ENCODE measurements at regions not wholly inside any gene's neighbourhood (a gene's known extent, or its start where the extent isn't known, plus 50 kb on each side); places are given as distances from the start of the nearest gene placed in this dataset.

GRCh38 chr13:61485128-61485765 is 69.6 kb upstream of the PCDH20 start:
- H3K27ac Mint-ChIP-seq (ENCODE audit: unreplicated experiment) = no peak overlapping the region
- no peak for TF ChIP-seq CTCF (IDR thresholded peaks at IDR 0.05; ENCODE audit: insufficient read depth, low read depth, low read length)
- TF ChIP-seq EZH2 (IDR thresholded peaks at IDR 0.05; ENCODE audit: insufficient read depth, low read length) = no peak

GRCh38 chr13:61477619-61478018 is 62.0 kb upstream of the PCDH20 start:
- H3K4me3 Mint-ChIP-seq (ENCODE audit: unreplicated experiment) = no peak overlapping the region
- Histone ChIP-seq H3K36me3 (ENCODE audit: insufficient read depth, low read length) (no peaks in the 10 kb centered on the region), H3K27ac (ENCODE audit: low read depth, low read length) (no peak overlapping the region), H3K9me3 (ENCODE audit: insufficient read depth, low read depth, low read length) (no peaks in the 10 kb centered on the region), H3K9ac (ENCODE audit: low read length) (no peak overlapping the region), H4K20me1 (ENCODE audit: insufficient read depth, low read length) (no peaks in the 10 kb centered on the region), H3K4me1 (ENCODE audit: insufficient read depth, low read length) (no peaks in the 10 kb centered on the region), H3K27me3 (ENCODE audit: insufficient read depth, low read length) (no peaks in the 10 kb centered on the region), H2AFZ (ENCODE audit: low read depth, low read length) (no peak overlapping the region), H3K4me3 (ENCODE audit: insufficient read depth, low read depth, low read length) (no peak overlapping the region), H3K4me2 (ENCODE audit: low read length) (no peak overlapping the region), H3K79me2 (ENCODE audit: insufficient read depth, low read length) (no peaks in the 10 kb centered on the region)
- no peaks in the 10 kb centered on the region for H3K4me1 Mint-ChIP-seq (ENCODE audit: low read depth, unreplicated experiment)
- H3K27ac Mint-ChIP-seq (ENCODE audit: unreplicated experiment) = no peak overlapping the region
- FAIRE-seq (no peak), DNase-seq (ENCODE audit: low read depth) (no peak)
- no peaks in the 10 kb centered on the region for H3K36me3 Mint-ChIP-seq (ENCODE audit: low read depth, unreplicated experiment)
- H3K9me3 Mint-ChIP-seq (ENCODE audit: unreplicated experiment) = no peaks in the 10 kb centered on the region
- TF ChIP-seq CTCF (IDR thresholded peaks at IDR 0.05; ENCODE audit: insufficient read depth, low read depth, low read length) (no peak), EZH2 (IDR thresholded peaks at IDR 0.05; ENCODE audit: insufficient read depth, low read length) (no peak)
- H3K27me3 Mint-ChIP-seq (ENCODE audit: low read depth, unreplicated experiment) = no peaks in the 10 kb centered on the region

More at GRCh38 chr13:61485128-61485765, 69.6 kb upstream of the PCDH20 start:
- Mint-ChIP-seq H3K36me3 (ENCODE audit: low read depth, unreplicated experiment) (no peaks in the 10 kb centered on the region), H3K27me3 (ENCODE audit: low read depth, unreplicated experiment) (no peaks in the 10 kb centered on the region), H3K9me3 (ENCODE audit: unreplicated experiment) (no peaks in the 10 kb centered on the region), H3K4me3 (ENCODE audit: unreplicated experiment) (no peak overlapping the region), H3K4me1 (ENCODE audit: low read depth, unreplicated experiment) (no peaks in the 10 kb centered on the region)
- Histone ChIP-seq H3K4me2 (ENCODE audit: low read length) (no peak overlapping the region), H3K4me1 (ENCODE audit: insufficient read depth, low read length) (no peaks in the 10 kb centered on the region), H3K27me3 (ENCODE audit: insufficient read depth, low read length) (no peaks in the 10 kb centered on the region), H3K27ac (ENCODE audit: low read depth, low read length) (no peak overlapping the region), H2AFZ (ENCODE audit: low read depth, low read length) (no peak overlapping the region), H3K4me3 (ENCODE audit: insufficient read depth, low read depth, low read length) (no peak overlapping the region), H3K9ac (ENCODE audit: low read length) (no peak overlapping the region), H3K36me3 (ENCODE audit: insufficient read depth, low read length) (no peaks in the 10 kb centered on the region), H3K79me2 (ENCODE audit: insufficient read depth, low read length) (no peaks in the 10 kb centered on the region), H4K20me1 (ENCODE audit: insufficient read depth, low read length) (no peaks in the 10 kb centered on the region), H3K9me3 (ENCODE audit: insufficient read depth, low read depth, low read length) (peaks cover 4% of the 10 kb centered on the region)
- DNase-seq (ENCODE audit: low read depth) (no peak), FAIRE-seq (no peak)

GRCh38 chr13:61470786-61471185 is 55.1 kb upstream of the PCDH20 start:
- H3K27ac ChIP-seq (ENCODE audit: low read depth, low read length) = no peak overlapping the region
- H3K36me3 ChIP-seq (ENCODE audit: insufficient read depth, low read length) = no peaks in the 10 kb centered on the region
- no peak overlapping the region for H3K4me3 Mint-ChIP-seq (ENCODE audit: unreplicated experiment)
- H3K4me1 Mint-ChIP-seq (ENCODE audit: low read depth, unreplicated experiment) = no peaks in the 10 kb centered on the region
- no peak overlapping the region for H2AFZ ChIP-seq (ENCODE audit: low read depth, low read length)
- H3K27me3 Mint-ChIP-seq (ENCODE audit: low read depth, unreplicated experiment) = no peaks in the 10 kb centered on the region
- TF ChIP-seq EZH2 (IDR thresholded peaks at IDR 0.05; ENCODE audit: insufficient read depth, low read length) (no peak), CTCF (IDR thresholded peaks at IDR 0.05; ENCODE audit: insufficient read depth, low read depth, low read length) (no peak)
- no peak overlapping the region for H3K4me3 ChIP-seq (ENCODE audit: insufficient read depth, low read depth, low read length)
- no peaks in the 10 kb centered on the region for H3K9me3 ChIP-seq (ENCODE audit: insufficient read depth, low read depth, low read length)
- H3K27me3 ChIP-seq (ENCODE audit: insufficient read depth, low read length) = no peaks in the 10 kb centered on the region
- no peaks in the 10 kb centered on the region for H4K20me1 ChIP-seq (ENCODE audit: insufficient read depth, low read length)
- no peak overlapping the region for H3K9ac ChIP-seq (ENCODE audit: low read length)
- no peaks in the 10 kb centered on the region for H3K4me1 ChIP-seq (ENCODE audit: insufficient read depth, low read length)
- H3K4me2 ChIP-seq (ENCODE audit: low read length) = no peak overlapping the region
- no peaks in the 10 kb centered on the region for H3K36me3 Mint-ChIP-seq (ENCODE audit: low read depth, unreplicated experiment)
- DNase-seq (ENCODE audit: low read depth) (no peak), FAIRE-seq (no peak)
- H3K9me3 Mint-ChIP-seq (ENCODE audit: unreplicated experiment) = no peaks in the 10 kb centered on the region
- no peak overlapping the region for H3K27ac Mint-ChIP-seq (ENCODE audit: unreplicated experiment)
- H3K79me2 ChIP-seq (ENCODE audit: insufficient read depth, low read length) = no peaks in the 10 kb centered on the region

Data from astrocyte (in vitro differentiated cells and primary cell).